ENCODE measurements at regions not wholly inside any gene's neighbourhood (a gene's known extent, or its start where the extent isn't known, plus 50 kb on each side); places are given as distances from the start of the nearest gene placed in this dataset.

DNA sequence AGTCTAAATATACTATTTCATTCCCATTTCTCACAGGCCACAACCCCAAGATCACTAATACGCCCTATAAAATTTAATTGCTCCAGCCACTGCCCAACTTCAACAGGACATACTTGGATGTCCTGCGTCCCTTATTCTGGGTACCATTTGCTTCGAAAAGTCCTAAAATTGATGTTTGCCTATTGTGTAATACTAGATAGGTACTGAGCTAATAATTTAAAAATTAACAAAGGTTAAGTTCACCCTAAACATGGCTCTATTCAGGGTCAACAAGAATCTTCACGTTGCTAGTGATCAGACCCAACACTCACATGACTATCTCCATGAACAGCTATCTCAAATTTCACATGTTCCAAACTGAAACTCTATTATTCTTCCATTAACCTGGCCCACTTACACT, 296.4 kb upstream of the RND3 start:
- DNase-seq = no peak

DNA sequence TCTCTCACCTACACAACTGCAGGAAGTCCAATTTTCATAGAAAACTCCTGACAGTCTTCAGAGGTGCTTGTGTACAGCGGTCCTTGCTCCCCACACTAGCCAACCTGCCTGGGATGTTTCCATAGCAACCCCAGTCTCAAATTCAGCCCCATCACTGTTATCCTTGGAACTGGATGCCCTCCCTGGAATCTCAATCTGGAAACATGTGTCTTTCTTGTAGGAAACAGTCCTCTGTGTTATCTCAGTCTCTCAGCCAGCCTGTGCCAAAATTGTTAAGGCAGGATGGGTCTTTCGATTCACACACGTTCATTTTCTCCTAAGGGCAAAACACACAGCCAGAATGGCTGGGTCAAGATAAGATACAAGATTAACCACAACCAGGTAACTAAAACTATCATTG, 295.5 kb upstream of the RND3 start:
- no peak for DNase-seq

DNA sequence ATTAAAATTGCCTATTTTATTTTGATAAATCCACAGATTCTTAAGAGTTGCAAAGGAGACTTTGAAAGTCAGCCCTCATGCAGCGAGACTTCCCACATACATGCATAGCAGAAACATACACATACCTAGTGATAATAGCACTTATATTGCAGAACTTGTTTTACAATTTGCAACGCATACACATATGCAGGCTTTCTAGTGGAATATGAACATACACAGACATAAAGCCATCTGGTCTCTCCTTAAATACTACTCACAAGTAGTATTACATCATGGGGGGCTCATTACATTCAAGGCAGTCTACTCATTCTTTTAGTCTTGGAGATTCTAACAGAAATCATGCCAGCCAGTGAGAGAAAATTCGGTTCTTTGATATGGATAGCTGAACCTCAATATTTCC, 295.1 kb upstream of the RND3 start:
- no peak for DNase-seq

DNA sequence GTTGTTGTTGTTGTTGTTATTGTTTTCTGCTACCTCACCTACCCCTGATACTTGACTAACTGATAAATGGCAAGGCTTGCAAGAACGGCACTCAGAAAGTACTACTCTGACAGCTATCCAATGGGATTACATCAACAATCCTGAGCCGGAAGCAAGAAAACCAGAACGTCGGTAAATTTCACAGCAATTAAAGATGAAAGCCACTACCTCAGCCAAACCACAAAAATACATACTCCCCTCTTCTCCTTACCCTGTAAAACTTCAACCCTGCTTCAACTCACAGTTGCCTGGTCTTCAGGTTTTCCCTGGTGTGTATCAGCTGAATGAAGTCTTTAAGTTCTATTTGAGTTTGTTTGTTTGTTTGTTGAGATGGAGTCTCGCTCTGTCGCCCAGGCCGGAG, 293.7 kb upstream of the RND3 start:
- no peak for DNase-seq

DNA sequence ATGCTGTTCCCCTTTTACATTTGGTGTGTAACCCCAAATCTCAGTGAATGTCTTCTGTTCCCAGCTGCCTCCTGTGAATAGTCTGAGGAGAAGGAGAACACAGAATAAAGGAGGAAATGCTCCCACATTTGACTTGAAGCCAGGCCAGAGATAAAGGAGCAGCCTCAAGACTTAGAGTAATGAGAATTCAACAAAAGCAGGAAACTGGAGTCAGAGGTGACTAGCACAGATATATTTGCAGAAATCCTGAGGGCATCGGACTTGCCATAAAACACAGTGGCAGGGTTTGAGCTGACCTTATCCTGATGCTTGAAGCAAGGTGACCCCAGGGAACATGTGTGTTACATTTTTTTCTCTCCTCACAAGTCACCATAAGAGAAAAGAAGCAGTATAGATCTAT, 291.4 kb upstream of the RND3 start:
- no peak for DNase-seq

DNA sequence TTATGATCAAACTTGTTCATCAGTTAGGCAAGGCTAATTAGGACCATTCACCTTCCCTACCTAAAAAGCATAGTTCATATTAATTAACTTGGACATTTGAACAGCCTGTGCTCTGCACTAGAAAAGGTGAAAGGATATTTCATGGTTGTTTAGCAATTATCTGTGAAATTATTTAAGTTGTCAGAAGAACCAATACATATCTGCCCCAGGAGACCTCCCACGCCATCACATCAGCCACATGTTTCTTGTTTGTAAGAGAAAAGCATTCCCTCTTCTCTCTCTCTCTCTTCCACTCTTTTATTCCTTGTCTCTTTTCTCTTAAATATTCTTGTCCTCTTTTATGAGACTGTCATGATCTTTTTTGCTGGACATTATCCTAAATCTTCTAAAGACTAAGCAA, 282.0 kb upstream of the RND3 start:
- DNase-seq = no peak

DNA sequence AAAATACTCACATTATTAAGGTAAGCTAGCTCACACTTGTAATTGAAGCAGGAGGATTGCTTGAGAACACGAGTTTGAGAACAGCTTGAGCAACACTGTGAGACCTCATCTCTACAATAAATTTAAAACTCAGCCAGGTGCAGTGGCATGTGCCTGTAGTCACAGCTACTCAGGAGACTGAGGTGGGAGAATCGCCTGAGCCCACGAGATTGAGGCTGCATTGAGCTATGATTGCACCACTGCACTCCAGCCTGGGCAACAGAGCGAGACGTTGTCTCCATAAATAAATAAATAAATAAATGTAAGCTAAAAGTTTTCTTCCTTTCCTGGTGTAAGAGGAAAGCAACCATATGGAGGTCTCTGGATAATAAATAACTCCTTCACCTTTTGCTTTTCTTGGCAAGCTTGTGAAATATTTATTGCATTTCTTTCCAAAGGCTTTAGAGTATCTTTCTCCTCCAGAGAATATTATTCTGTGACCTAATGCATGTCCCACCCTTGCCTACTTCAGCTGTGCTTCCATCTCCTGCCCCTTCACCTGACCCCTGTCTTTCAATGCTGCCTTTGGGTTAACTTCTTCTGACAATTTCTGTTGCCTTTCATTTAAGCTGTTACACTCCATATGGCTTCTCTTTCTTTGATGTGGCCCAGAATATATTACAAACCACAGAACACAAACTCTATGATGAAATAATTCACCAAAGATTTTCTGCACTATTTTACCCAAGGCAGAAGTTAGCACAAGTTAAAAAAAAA, 280.7 kb upstream of the RND3 start:
- no peak for DNase-seq

DNA sequence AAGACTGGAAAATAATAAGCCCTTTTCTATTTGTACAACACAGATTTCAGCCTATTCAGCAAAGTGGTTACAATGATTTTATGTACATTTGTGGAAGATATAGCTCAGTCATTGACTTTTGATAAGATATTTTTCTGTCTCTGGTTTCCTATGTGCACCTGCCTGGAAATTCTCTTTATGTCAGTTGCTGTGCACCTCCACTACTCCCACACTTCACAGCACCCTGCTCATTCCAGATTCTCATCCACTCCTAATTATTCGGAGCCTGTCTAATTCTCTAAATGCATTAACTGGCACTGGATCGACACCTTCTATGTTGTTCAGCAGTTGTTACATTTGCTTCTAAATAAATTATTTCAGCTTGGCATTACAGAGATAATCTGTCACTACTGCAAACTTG, 275.1 kb upstream of the RND3 start:
- DNase-seq = no peak

DNA sequence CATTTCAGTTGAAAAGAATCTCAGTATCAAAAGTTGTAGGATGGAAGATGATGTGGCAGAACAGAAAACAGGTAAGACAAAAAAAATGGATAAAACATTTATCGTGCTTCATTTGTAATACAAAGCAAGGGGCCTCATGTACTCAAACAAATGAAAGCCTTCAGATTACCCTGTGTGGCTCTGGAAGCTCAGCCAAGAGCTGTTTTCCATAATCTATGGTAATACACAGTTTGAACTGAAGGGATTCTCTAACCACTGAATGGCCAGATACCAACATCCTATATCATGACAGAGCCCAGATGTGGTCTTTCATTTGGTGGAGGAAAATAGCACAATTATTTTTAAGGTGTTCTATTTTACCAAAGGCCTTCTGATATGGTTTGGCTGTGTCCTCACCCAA, 272.1 kb upstream of the RND3 start:
- DNase-seq = no peak

DNA sequence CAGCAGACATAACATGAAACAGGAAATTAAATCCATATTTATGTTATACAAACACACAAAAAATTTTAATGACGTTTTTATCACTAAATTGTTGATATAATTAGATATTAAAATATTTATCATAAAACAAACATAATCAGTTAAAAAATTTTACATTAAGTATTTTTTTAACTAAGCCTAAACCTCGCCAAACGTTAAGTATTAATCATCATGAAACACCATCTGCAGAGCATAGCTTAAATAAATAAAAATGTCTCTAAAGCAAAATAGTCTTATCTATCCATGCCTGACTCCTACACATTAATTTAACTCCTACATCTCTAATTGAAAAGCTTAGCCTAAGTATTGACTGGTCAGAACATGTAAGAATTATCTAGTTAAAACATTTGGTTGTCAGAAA, 271.6 kb upstream of the RND3 start:
- DNase-seq = no peak

DNA sequence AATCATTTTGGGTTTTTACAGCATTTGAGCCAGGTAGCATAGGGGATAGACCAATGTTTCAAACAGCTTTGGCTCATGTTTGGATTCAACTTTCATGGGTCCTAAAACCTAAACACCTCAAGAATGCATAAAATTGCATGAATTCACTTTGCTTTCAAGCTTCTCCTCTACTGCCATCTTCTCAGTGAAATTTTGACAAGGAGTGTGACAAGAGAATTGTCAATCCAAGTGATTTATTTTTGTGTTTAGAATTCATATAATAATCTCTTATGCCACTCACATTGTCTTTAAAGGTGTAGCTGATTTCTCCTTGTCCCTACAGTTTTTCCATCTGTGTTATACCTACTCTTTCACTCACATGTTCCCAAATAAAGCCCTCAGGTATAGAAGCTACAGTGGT, 264.8 kb upstream of the RND3 start:
- DNase-seq = no peak

DNA sequence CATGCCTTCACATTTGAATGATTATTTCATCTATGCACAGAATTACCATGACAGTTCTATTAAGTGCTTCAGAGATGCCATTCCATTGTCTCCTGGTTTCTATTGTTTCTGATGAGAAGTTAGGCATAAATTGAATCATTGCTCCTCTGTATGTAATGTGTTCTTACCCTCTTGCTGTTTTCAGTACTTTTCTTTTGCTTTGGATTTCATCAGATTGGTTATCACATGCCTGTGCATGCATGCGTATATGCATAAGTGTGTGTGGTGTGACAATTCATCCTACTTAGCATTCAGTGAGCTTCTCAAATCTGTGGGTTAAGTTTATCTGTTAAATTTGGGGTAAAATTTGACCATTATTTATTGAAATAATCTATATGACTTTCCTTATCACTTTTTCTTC, 263.3 kb upstream of the RND3 start:
- no peak for DNase-seq

DNA sequence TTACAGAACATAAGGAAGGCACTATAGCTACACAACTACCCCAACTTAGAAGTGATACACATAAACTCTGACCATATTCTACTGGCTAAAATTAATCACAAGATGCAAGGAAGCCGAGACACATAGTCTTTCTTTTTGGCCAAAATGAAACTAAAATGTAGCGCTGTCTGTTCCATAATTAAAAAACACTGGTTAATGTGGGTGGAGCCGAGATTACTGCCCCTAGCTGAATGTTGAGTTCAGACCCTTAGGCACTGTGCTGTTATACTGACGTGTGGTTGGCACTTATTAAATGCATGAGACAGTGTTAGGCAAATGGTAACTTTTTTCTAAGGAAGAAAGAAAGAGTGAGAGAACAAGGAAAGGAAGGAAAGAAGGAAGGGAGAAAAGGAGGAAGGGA, 254.6 kb upstream of the RND3 start:
- no peak for DNase-seq

DNA sequence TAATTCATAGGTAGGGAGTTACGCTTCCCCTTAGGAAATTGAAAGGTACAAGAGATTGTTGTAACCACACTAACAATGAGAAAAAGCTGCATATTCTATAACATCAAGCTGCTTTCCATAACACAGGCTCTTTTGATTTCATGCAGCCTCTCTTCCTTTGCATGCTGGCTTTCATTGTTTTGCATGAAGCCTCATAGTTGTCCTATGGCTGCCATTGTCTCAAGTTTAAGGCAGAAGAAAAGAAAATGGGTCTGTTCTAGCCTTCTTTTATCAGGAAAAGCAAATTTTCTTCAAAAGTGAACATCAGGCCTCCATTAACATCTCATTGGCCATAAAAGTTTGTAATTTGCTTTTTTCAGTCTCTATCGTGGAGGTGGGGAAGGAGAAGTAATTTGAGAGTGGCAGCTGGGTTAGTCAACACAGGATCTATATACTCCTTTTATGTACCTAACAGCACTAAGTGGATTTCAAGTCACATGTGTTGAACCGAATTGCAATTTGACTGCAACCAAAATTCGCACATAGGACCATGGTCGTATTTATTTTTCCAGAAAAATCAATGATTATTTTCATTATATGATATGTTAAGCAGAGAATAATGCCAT, 248.5 kb upstream of the RND3 start:
- no peak for DNase-seq

DNA sequence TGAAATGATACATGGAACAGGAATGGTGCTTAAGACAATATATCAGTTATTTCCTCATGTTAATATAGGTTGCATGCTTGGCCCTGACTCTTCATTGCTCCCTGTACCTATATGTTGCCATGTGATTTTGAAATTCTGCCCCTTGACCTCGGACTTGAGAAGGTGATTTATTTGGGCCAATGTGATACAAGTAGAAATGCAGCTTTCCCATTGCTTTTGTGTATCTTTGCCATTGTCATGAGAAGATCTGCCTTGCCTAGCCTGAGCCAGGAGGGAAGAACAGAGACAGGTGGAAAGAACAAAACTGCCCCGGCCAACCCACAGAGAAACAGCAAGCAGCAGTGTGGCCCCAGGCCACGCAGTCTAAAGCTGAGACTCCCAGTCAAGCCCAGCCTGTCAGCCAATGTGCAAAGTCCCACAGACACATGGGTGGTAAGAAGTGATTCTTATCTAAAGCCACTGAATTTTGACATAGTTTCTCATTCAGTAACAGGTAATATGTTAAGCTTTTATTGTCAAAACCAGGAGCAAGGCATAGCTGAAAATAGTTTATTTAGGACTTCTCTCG, 245.7 kb upstream of the RND3 start:
- no peak for DNase-seq

DNA sequence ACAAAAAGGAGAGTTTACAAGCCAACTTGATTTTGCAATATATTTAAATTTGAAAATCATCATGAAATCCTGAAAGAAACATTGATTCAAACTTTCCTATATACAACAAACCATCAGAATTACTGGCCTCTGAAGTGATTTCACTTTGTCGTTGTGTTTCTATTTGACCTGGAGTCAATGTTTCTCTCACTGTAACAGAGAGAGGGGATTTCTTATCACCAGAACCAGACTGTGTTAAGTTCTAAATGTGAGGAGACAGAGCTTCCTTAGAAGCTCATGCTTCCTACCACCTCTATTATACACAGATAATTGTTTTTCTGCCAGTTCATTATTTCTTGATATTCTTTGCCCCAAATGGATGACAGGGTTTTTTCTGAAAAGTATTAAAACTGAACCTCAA, 245.0 kb upstream of the RND3 start:
- no peak for DNase-seq

DNA sequence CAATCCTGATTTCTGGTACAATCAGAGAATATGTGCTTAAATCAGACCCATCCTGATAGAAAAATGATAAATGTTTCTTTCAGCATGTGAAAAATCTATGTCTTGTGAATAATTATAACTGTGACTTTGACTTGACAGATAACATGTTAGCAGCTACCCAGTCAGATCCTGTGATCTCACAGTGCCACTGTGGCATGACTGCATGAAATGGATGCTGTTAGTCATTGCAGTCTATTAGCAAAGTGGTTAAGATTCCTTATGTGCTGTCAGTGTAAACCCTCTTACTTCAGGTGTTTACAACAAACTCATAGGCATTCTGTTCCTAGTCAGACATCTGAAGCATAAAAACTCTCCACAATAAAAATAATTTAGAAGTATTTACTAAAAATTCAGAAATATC, 244.6 kb upstream of the RND3 start:
- no peak for DNase-seq

DNA sequence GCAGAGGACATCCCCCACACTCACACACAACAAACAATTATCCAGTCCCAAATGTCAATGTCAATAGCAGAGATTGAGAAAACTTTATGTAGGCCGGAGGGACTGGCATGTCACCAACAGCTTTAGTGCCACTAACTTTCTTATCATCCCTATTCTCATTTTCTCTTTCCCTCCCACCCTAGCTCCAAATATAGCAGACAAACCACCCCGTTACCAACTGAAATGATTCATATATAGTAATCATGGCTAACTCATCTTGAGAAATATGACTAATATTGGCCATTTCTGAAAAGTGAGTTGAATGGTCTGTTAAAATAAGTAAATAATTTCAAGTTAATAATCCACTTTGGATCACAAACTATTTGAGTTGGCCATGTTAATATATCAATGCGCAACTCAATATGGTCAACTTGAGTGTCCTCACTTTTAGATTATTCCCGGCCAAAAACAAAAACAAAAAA, 242.1 kb upstream of the RND3 start:
- DNase-seq = no peak

DNA sequence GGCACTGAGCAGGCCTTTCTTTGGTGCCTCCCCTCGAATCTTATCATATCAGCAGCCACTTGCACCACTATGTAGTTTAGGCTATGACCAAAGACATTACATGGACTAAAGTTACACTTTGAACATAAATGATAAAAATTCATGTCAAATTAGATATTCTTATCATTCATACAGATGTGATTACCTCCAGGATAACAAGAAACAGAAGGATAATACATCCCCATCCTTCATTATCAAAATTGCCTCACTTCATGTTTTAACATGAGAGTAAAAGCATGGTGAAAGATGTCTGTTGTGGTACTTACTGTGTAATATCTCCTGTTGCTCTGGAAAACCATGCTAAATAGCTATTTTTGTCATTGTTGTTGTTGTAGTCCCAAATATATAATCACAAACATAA, 230.8 kb upstream of the RND3 start:
- no peak for DNase-seq

DNA sequence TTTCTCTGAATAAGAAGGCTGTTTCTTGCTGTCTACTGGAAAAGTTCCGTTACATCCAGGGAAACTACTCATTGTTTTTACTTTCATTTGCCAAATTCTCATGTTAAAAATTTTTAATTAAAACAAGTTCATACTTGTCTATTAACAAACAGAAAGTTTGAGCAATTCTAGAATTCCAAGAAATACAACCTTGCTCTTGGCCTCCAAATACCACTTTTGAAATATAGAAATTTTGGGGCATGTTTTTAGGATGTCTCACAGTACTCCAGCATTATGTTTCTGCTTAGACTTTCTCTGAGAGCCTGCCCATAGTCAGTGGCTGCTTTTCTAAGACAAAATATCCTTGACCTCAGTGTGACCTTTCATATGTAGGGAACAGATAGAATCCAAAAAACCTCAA, 228.7 kb upstream of the RND3 start:
- DNase-seq = no peak

DNA sequence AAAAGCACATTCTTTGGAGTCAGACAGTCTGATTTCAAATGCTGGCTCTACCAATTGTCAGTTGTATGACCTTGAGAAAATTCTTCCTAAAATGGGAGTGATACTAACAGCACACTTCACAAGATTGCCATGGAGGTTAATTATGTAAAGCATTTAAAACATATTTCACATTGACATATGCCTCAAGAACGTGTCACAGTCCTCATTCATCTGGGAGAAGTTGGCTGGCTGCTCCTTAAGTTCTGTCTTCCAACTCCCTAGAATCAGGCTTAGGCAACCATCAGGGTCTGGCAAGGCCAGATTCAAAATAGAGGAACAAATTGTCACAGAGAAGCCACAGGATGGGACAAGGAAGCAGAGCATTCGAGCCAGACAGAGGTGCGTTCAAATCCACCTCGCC, 228.0 kb upstream of the RND3 start:
- no peak for DNase-seq

DNA sequence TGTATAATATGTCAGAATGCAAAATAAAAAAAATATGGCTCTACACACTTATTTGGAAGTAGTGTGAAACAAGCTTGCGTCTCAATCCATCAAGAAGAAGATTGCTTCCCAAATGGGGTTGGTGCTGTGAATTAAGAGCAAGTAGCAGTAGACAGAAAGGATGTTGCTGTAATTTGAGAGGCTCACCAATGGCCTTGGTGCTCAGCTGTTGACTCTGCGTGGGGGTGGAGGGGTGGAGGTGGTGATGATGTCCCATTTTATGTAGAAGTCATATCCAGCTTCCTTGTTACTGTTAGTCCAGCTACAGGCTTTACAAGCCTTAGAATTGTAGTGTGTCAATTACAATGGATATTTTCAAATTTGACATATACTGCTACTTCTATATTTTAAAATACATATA, 223.4 kb upstream of the RND3 start:
- DNase-seq = no peak

DNA sequence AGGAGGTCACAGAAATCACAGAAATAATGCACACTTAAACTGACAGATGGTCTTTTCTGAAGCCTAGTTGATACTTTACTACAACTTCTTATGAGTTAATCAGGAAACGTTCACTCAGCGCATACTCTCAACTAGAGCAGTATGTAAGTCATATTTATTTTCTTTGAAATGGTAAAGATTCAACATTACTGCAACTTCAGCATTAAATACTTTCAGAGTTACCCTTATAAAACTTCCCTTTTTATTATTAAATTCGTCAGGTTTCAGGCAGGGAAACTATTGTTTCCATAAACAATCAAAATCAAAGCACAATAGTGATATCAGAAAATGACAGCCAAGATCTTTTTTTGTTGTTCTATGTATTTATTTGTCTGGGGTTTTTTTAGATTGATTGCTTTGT, 222.6 kb upstream of the RND3 start:
- DNase-seq = no peak

DNA sequence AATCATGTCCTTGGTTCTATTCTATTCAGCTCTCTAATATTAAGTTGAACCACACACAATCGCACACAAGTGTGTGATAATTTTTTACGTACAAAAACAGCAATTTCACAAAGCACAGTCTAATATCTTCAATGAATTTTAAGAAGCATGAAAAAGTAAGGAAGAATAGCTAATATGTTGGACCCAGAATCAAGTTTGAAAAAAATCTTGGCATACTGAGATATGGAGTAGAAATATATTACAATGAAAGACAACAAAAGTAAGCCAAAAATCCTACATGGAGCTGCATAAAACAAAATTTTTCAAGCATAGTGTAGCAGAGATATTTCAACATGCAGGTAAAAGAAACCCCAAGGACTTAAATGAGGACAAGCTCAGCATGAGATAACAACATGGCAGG, 219.1 kb upstream of the RND3 start:
- no peak for DNase-seq
